Activated CD8-positive, alpha-beta T cell treated with anti-CD3 and anti-CD28 coated beads for 36 hours (primary cell): ENCODE measurements at regions not wholly inside any gene's neighbourhood (a gene's known extent, or its start where the extent isn't known, plus 50 kb on each side); places are given as distances from the start of the nearest gene placed in this dataset.

Source experiments
- ATAC-seq: fragments of 200-7000 bp; cut with Tn5 transposase; one replicate; pipeline ENCODE4 v1.10.0; 2021; ENCODE audit warnings: mild to moderate bottlenecking, moderate library complexity
- CTCF ChIA-PET: fragments of 350-600 bp; sonication (Branson Sonifier 250); formaldehyde crosslinking; loops from one replicate; lab custom pipeline; 2021; ENCODE audit warnings: antibody characterized with exemption; lab: Charles Lee
- POLR2A ChIA-PET: fragments of 350-600 bp; sonication (Branson Sonifier 250); formaldehyde crosslinking; loops from one replicate; lab custom pipeline; 2021; ENCODE audit warnings: antibody characterized with exemption; lab: Charles Lee
- DNase-seq: peaks from one replicate; pipeline ENCODE4 v3.0.0-alpha.2; 2020
- H3K27ac Mint-ChIP-seq: one replicate; pipeline ENCODE4 v1.8.0; 2021; ENCODE audit warnings: mild to moderate bottlenecking, mixed read lengths
- H3K27me3 Mint-ChIP-seq: one replicate; pipeline ENCODE4 v1.8.0; 2021; ENCODE audit warnings: mixed read lengths
- H3K36me3 Mint-ChIP-seq: one replicate; pipeline ENCODE4 v1.8.0; 2021; ENCODE audit warnings: low read depth, mixed read lengths
- H3K4me1 Mint-ChIP-seq: one replicate; pipeline ENCODE4 v1.8.0; 2021; ENCODE audit warnings: low read depth, mixed read lengths
- H3K4me3 Mint-ChIP-seq: one replicate; pipeline ENCODE4 v1.8.0; 2021; ENCODE audit warnings: mild to moderate bottlenecking, moderate library complexity, mixed read lengths
- H3K9me3 Mint-ChIP-seq: one replicate; pipeline ENCODE4 v1.8.0; 2021; ENCODE audit warnings: mixed read lengths
- CTCF ChIP-seq: fragments of 200-600 bp; IDR thresholded peaks from one replicate; pipeline ENCODE4 v1.8.0; 2022; ENCODE audit warnings: antibody characterized with exemption, mild to moderate bottlenecking
- intact Hi-C: fragments of 100-400 bp; cut with micrococcal nuclease; formaldehyde crosslinking; loops from one replicate; pipeline ENCODE4 v1.10.0; 2022

- Mint-ChIP-seq H3K4me3 (no peak overlapping the region), H3K36me3 (no peaks in the 10 kb centered on the region), H3K27ac (no peak overlapping the region), H3K9me3 (peaks cover 14% of the 10 kb centered on the region), H3K27me3 (no peaks in the 10 kb centered on the region), H3K4me1 (no peaks in the 10 kb centered on the region)
- TF ChIP-seq CTCF: no peak
- intact Hi-C loops: no loop called here
- ATAC-seq (no peak), DNase-seq (no peak)
- POLR2A ChIA-PET: no interaction called here
- CTCF ChIA-PET: interaction anchor here (1.4 kb wide), 1 partner anchor 30 kb away, joined by 6 read pairs; no protein-coding TSS in a partner anchor
These were observed 411.7 kb downstream of the C6orf118 start for GRCh38 chr6:164897523-164898235.

GRCh38 chr6:164889980-164890379 lies 419.4 kb downstream of the C6orf118 start:
- Mint-ChIP-seq H3K27ac (no peak overlapping the region), H3K9me3 (peaks cover 10% of the 10 kb centered on the region), H3K4me1 (no peaks in the 10 kb centered on the region), H3K36me3 (no peaks in the 10 kb centered on the region), H3K27me3 (no peaks in the 10 kb centered on the region), H3K4me3 (no peak overlapping the region)
- no peak for TF ChIP-seq CTCF
- CTCF ChIA-PET: no interaction called here
- DNase-seq (no peak), ATAC-seq (no peak)
- intact Hi-C loops: no loop called here
- POLR2A ChIA-PET: no interaction called here

GRCh38 chr6:164887660-164888059 lies 421.7 kb downstream of the C6orf118 start:
- no peak for ATAC-seq
- Mint-ChIP-seq H3K36me3 (no peaks in the 10 kb centered on the region), H3K9me3 (peaks cover 4% of the 10 kb centered on the region), H3K27me3 (no peaks in the 10 kb centered on the region), H3K4me1 (no peaks in the 10 kb centered on the region), H3K27ac (no peak overlapping the region), H3K4me3 (no peak overlapping the region)
- TF ChIP-seq CTCF: no peak
- intact Hi-C loops: no loop called here
- ChIA-PET POLR2A (no interaction called here), CTCF (no interaction called here)
- no peak for DNase-seq

- no peaks in the 10 kb centered on the region for H3K4me1 Mint-ChIP-seq
- DNase-seq (no peak), ATAC-seq (no peak)
- H3K27me3 Mint-ChIP-seq: no peaks in the 10 kb centered on the region
- intact Hi-C loops: no loop called here
- H3K27ac Mint-ChIP-seq: no peak overlapping the region
- peaks cover 1% of the 10 kb centered on the region for H3K9me3 Mint-ChIP-seq
- CTCF ChIA-PET: no interaction called here
- no peak overlapping the region for H3K4me3 Mint-ChIP-seq
- no peak for TF ChIP-seq CTCF
- POLR2A ChIA-PET: no interaction called here
- H3K36me3 Mint-ChIP-seq: no peaks in the 10 kb centered on the region
These were observed 427.2 kb downstream of the C6orf118 start for GRCh38 chr6:164882236-164882635.

- CTCF ChIA-PET: no interaction called here
- no peak overlapping the region for H3K4me3 Mint-ChIP-seq
These were observed 437.6 kb downstream of the C6orf118 start for GRCh38 chr6:164871783-164872182.

More at GRCh38 chr6:164871783-164872182, 437.6 kb downstream of the C6orf118 start:
- no peaks in the 10 kb centered on the region for H3K27me3 Mint-ChIP-seq
- intact Hi-C loops: no loop called here
- no peak for TF ChIP-seq CTCF
- no peak for DNase-seq
- no peak overlapping the region for H3K27ac Mint-ChIP-seq
- H3K9me3 Mint-ChIP-seq: peaks cover 3% of the 10 kb centered on the region
- no peaks in the 10 kb centered on the region for H3K36me3 Mint-ChIP-seq
- ATAC-seq: no peak
- H3K4me1 Mint-ChIP-seq: no peaks in the 10 kb centered on the region
- POLR2A ChIA-PET: no interaction called here
